Fibroblast of lung (primary cell): ENCODE measurements at regions not wholly inside any gene's neighbourhood (a gene's known extent, or its start where the extent isn't known, plus 50 kb on each side); places are given as distances from the start of the nearest gene placed in this dataset.

Experiments
- DNase-seq, 2 donors: peaks; one replicate each; pipeline versions ENCODE4 v3.0.0 to v3.0.0-alpha.2; 2010; ENCODE audit warnings: low read depth in 2 of 2
- H2AFZ ChIP-seq: 2 replicates; pipeline ENCODE4 v1.5.1; 2012; ENCODE audit warnings: low read length, control low read depth, inconsistent platforms
- H3K27ac ChIP-seq: 2 replicates; pipeline ENCODE4 v1.5.1; 2011; ENCODE audit warnings: low read length, control low read depth; ENCODE audit not compliant: insufficient read depth
- H3K27me3 ChIP-seq: 2 replicates; pipeline ENCODE4 v1.5.1; 2011; ENCODE audit warnings: mild to moderate bottlenecking, low read length; ENCODE audit not compliant: control insufficient read depth, insufficient read depth
- H3K36me3 ChIP-seq: 2 replicates; pipeline ENCODE4 v1.5.1; 2011; ENCODE audit warnings: low read length; ENCODE audit not compliant: control insufficient read depth, insufficient read depth
- H3K4me1 ChIP-seq: 2 replicates; pipeline ENCODE4 v1.5.1; 2011; ENCODE audit warnings: low read length; ENCODE audit not compliant: control insufficient read depth, insufficient read depth; ENCODE audit errors: extremely low read depth
- H3K4me2 ChIP-seq: 2 replicates; pipeline ENCODE4 v1.5.1; 2011; ENCODE audit warnings: low read length, control low read depth; ENCODE audit not compliant: insufficient read depth; ENCODE audit errors: extremely low read depth
- H3K4me3 ChIP-seq, 4 experiments: fragments of 200-600 bp in 1 of 4; sonication (generic) in 1 of 4; replicated peaks in 1 of 4; 2 replicates each; pipeline ENCODE4 v1.5.1; 2011 to 2016; ENCODE audit warnings: low read length in 4 of 4, low read depth in 3 of 4, mild to moderate bottlenecking in 3 of 4, control low read depth in 2 of 4, inconsistent platforms in 1 of 4, mixed read lengths in 1 of 4; ENCODE audit not compliant: insufficient read depth in 1 of 4; ENCODE audit errors: control extremely low read depth in 1 of 4
- H3K79me2 ChIP-seq: 2 replicates; pipeline ENCODE4 v1.5.1; 2012; ENCODE audit warnings: mild to moderate bottlenecking, low read length, inconsistent platforms; ENCODE audit not compliant: control insufficient read depth, insufficient read depth
- H3K9ac ChIP-seq: 2 replicates; pipeline ENCODE4 v1.5.1; 2011; ENCODE audit warnings: mild to moderate bottlenecking, low read length, control low read depth; ENCODE audit not compliant: insufficient read depth
- H3K9me3 ChIP-seq: 2 replicates; pipeline ENCODE4 v1.5.1; 2012; ENCODE audit warnings: low read depth, low read length; ENCODE audit not compliant: control insufficient read depth, insufficient read depth
- H4K20me1 ChIP-seq: 2 replicates; pipeline ENCODE4 v1.5.1; 2011; ENCODE audit warnings: low read length; ENCODE audit not compliant: control insufficient read depth, insufficient read depth; ENCODE audit errors: extremely low read depth
- CTCF ChIP-seq, 2 donors: IDR thresholded peaks in 1 of 2; conservative IDR thresholded peaks in 1 of 2; 1 replicate in 1 of 2; 2 replicates in 1 of 2; pipeline ENCODE4 v1.5.1; 2011 to 2012; ENCODE audit warnings: low read length in 2 of 2, control low read depth in 1 of 2, inconsistent platforms in 1 of 2, low read depth in 1 of 2, mild to moderate bottlenecking in 1 of 2
- EZH2 ChIP-seq: IDR thresholded peaks from 2 replicates; pipeline ENCODE4 v1.5.1; 2012; ENCODE audit warnings: low read length, control low read depth, mild to moderate bottlenecking; ENCODE audit errors: missing control alignments

- no peaks in the 10 kb centered on the region for H4K20me1 ChIP-seq
- no peaks in the 10 kb centered on the region for H3K9me3 ChIP-seq
- H3K36me3 ChIP-seq: no peaks in the 10 kb centered on the region
- H3K27me3 ChIP-seq: no peaks in the 10 kb centered on the region
- H3K79me2 ChIP-seq: no peaks in the 10 kb centered on the region
- H3K4me1 ChIP-seq: no peaks in the 10 kb centered on the region
- H3K4me3 ChIP-seq: no peak overlapping the region
- H2AFZ ChIP-seq: no peak overlapping the region
- no peak for DNase-seq
- H3K27ac ChIP-seq: no peak overlapping the region
- no peak overlapping the region for H3K4me2 ChIP-seq
- no peak for TF ChIP-seq EZH2
- no peak for TF ChIP-seq CTCF (conservative IDR thresholded peaks at IDR 0.05 in 1 of 2, IDR thresholded peaks at IDR 0.05 in 1 of 2; ENCODE audit: low read depth in 1 of 2, low read length in 2 of 2)
- no peak overlapping the region for H3K9ac ChIP-seq
These were observed 98.5 kb upstream of the S1PR3 start for GRCh38 chr9:88892724-88893123.

DNA sequence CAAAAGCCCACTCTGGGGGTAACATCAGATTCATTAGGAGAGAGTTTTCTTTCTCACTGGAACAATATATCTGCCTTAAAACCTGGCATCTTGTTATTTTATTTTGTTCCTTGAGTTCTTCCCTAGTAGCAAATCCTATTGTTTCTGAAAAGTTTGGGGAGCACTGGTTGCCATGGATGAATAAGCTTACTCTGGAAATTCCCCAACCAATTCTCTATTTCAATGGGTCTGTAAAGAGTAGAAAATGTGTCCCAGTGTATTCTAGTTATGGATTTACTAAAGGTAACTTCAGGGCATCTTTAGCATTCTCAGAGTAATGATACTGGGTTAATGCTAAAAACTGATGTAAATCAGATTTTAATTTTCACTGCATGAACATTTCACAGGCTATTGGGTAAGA lies 94.2 kb upstream of the S1PR3 start:
- TF ChIP-seq CTCF (conservative IDR thresholded peaks at IDR 0.05 in 1 of 2, IDR thresholded peaks at IDR 0.05 in 1 of 2; ENCODE audit: low read depth in 1 of 2, low read length in 2 of 2) (no peak), EZH2 (no peak)
- Histone ChIP-seq H3K9me3 (no peaks in the 10 kb centered on the region), H3K27ac (no peak overlapping the region), H3K36me3 (no peaks in the 10 kb centered on the region), H3K4me2 (no peak overlapping the region), H3K27me3 (no peaks in the 10 kb centered on the region), H2AFZ (no peak overlapping the region), H3K4me3 (no peak overlapping the region), H3K9ac (no peak overlapping the region), H3K4me1 (no peaks in the 10 kb centered on the region), H3K79me2 (no peaks in the 10 kb centered on the region), H4K20me1 (no peaks in the 10 kb centered on the region)
- no peak for DNase-seq

DNA sequence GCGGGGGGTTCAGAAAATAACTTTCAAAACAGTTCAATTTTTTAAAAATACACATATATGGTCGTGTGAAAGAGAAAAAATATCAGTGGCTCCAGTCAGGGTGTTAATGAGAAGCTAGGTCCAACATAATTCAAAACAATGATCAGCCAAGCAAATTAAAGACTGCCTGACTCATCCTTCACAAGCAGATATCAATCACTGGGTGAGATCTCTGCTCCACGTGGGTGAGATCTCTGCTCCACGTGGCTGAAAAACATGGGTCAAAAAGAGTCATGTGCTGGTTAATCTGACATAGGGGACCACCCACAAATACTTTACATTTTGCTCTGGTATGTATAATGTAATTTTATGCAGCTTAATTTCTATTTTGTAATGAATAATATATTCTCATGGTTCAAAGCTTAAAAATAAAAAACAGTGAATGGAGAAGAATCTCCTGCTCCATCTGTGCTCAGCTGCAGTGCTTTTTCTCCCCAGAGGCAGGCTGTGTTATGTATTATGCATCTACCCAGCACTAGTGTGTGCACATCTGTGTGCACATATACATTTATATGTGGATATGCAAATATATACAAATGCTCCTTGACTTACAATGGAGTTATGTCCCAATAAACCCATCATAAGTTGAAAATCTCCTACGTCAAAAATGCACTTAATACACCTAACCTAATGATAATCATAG lies 93.1 kb upstream of the S1PR3 start:
- Histone ChIP-seq H3K9me3 (no peaks in the 10 kb centered on the region), H3K36me3 (no peaks in the 10 kb centered on the region), H4K20me1 (no peaks in the 10 kb centered on the region), H3K4me2 (no peak overlapping the region), H3K4me1 (no peaks in the 10 kb centered on the region), H2AFZ (no peak overlapping the region), H3K79me2 (no peaks in the 10 kb centered on the region), H3K4me3 (no peak overlapping the region), H3K9ac (no peak overlapping the region), H3K27ac (no peak overlapping the region), H3K27me3 (no peaks in the 10 kb centered on the region)
- no peak for TF ChIP-seq CTCF (conservative IDR thresholded peaks at IDR 0.05 in 1 of 2, IDR thresholded peaks at IDR 0.05 in 1 of 2; ENCODE audit: low read depth in 1 of 2, low read length in 2 of 2)
- TF ChIP-seq EZH2: no peak
- no peak for DNase-seq
